ENCODE measurements at regions not wholly inside any gene's neighbourhood (a gene's known extent, or its start where the extent isn't known, plus 50 kb on each side); places are given as distances from the start of the nearest gene placed in this dataset.

GRCh38 chr12:85633491-85633890 lies 202.7 kb downstream of the RASSF9 start:
- Histone ChIP-seq H3K4me3 (ENCODE audit: low read depth, low read length) (no peak overlapping the region), H3K9me3 (ENCODE audit: control insufficient read depth, insufficient read depth, low read length) (no peaks in the 10 kb centered on the region), H3K36me3 (ENCODE audit: control insufficient read depth, insufficient read depth, low read length) (no peaks in the 10 kb centered on the region), H3K27me3 (ENCODE audit: control insufficient read depth, insufficient read depth, low read length) (no peaks in the 10 kb centered on the region), H3K4me1 (ENCODE audit: control insufficient read depth, insufficient read depth, low read length) (no peaks in the 10 kb centered on the region), H3K27ac (ENCODE audit: low read depth, low read length) (no peak overlapping the region), H3K9ac (ENCODE audit: low read depth, low read length) (no peak overlapping the region)

GRCh38 chr12:85639834-85640233 lies 196.4 kb downstream of the RASSF9 start:
- Histone ChIP-seq H3K4me1 (ENCODE audit: control insufficient read depth, insufficient read depth, low read length) (peaks cover 2% of the 10 kb centered on the region; the same call in 1 of the 2 replicates), H3K36me3 (ENCODE audit: control insufficient read depth, insufficient read depth, low read length) (no peaks in the 10 kb centered on the region), H3K27ac (ENCODE audit: low read depth, low read length) (no peak overlapping the region), H3K4me3 (ENCODE audit: low read depth, low read length) (no peak overlapping the region), H3K9ac (ENCODE audit: low read depth, low read length) (no peak overlapping the region), H3K9me3 (ENCODE audit: control insufficient read depth, insufficient read depth, low read length) (no peaks in the 10 kb centered on the region), H3K27me3 (ENCODE audit: control insufficient read depth, insufficient read depth, low read length) (no peaks in the 10 kb centered on the region)

- Histone ChIP-seq H3K9me3 (ENCODE audit: control insufficient read depth, insufficient read depth, low read length) (no peaks in the 10 kb centered on the region), H3K36me3 (ENCODE audit: control insufficient read depth, insufficient read depth, low read length) (no peaks in the 10 kb centered on the region), H3K4me3 (ENCODE audit: low read depth, low read length) (no peak overlapping the region), H3K4me1 (ENCODE audit: control insufficient read depth, insufficient read depth, low read length) (peaks cover 2% of the 10 kb centered on the region; the same call in 1 of the 2 replicates), H3K27me3 (ENCODE audit: control insufficient read depth, insufficient read depth, low read length) (no peaks in the 10 kb centered on the region), H3K9ac (ENCODE audit: low read depth, low read length) (no peak overlapping the region), H3K27ac (ENCODE audit: low read depth, low read length) (no peak overlapping the region)
Measured at GRCh38 chr12:85641796-85642195, 194.4 kb downstream of the RASSF9 start.

GRCh38 chr12:85642288-85642687 lies 193.9 kb downstream of the RASSF9 start:
- H3K4me3 ChIP-seq (ENCODE audit: low read depth, low read length) = no peak overlapping the region
- H3K27me3 ChIP-seq (ENCODE audit: control insufficient read depth, insufficient read depth, low read length) = no peaks in the 10 kb centered on the region
- no peaks in the 10 kb centered on the region for H3K9me3 ChIP-seq (ENCODE audit: control insufficient read depth, insufficient read depth, low read length)
- H3K4me1 ChIP-seq (ENCODE audit: control insufficient read depth, insufficient read depth, low read length) = peaks cover 2% of the 10 kb centered on the region
- no peak overlapping the region for H3K27ac ChIP-seq (ENCODE audit: low read depth, low read length)
- H3K9ac ChIP-seq (ENCODE audit: low read depth, low read length) = no peak overlapping the region
- H3K36me3 ChIP-seq (ENCODE audit: control insufficient read depth, insufficient read depth, low read length) = no peaks in the 10 kb centered on the region

- Histone ChIP-seq H3K27ac (ENCODE audit: low read depth, low read length) (no peak overlapping the region), H3K9ac (ENCODE audit: low read depth, low read length) (no peak overlapping the region), H3K9me3 (ENCODE audit: control insufficient read depth, insufficient read depth, low read length) (no peaks in the 10 kb centered on the region), H3K36me3 (ENCODE audit: control insufficient read depth, insufficient read depth, low read length) (no peaks in the 10 kb centered on the region), H3K4me3 (ENCODE audit: low read depth, low read length) (no peak overlapping the region), H3K4me1 (ENCODE audit: control insufficient read depth, insufficient read depth, low read length) (peaks cover 2% of the 10 kb centered on the region), H3K27me3 (ENCODE audit: control insufficient read depth, insufficient read depth, low read length) (no peaks in the 10 kb centered on the region)
Measured at GRCh38 chr12:85642808-85643207, 193.4 kb downstream of the RASSF9 start.

GRCh38 chr12:85644508-85644907 lies 191.7 kb downstream of the RASSF9 start:
- Histone ChIP-seq H3K4me3 (ENCODE audit: low read depth, low read length) (no peak overlapping the region), H3K36me3 (ENCODE audit: control insufficient read depth, insufficient read depth, low read length) (no peaks in the 10 kb centered on the region), H3K9ac (ENCODE audit: low read depth, low read length) (no peak overlapping the region), H3K27ac (ENCODE audit: low read depth, low read length) (no peak overlapping the region), H3K9me3 (ENCODE audit: control insufficient read depth, insufficient read depth, low read length) (no peaks in the 10 kb centered on the region), H3K27me3 (ENCODE audit: control insufficient read depth, insufficient read depth, low read length) (no peaks in the 10 kb centered on the region), H3K4me1 (ENCODE audit: control insufficient read depth, insufficient read depth, low read length) (peaks cover 14% of the 10 kb centered on the region)

- Histone ChIP-seq H3K27ac (ENCODE audit: low read depth, low read length) (no peak overlapping the region), H3K27me3 (ENCODE audit: control insufficient read depth, insufficient read depth, low read length) (no peaks in the 10 kb centered on the region), H3K4me3 (ENCODE audit: low read depth, low read length) (no peak overlapping the region), H3K36me3 (ENCODE audit: control insufficient read depth, insufficient read depth, low read length) (no peaks in the 10 kb centered on the region), H3K9ac (ENCODE audit: low read depth, low read length) (no peak overlapping the region), H3K9me3 (ENCODE audit: control insufficient read depth, insufficient read depth, low read length) (peaks cover 4% of the 10 kb centered on the region; the same call in 1 of the 2 replicates), H3K4me1 (ENCODE audit: control insufficient read depth, insufficient read depth, low read length) (peaks cover 10% of the 10 kb centered on the region)
Measured at GRCh38 chr12:85653731-85654455, 182.3 kb downstream of the RASSF9 start.

- no peak overlapping the region for H3K27ac ChIP-seq (ENCODE audit: low read depth, low read length)
- H3K9me3 ChIP-seq (ENCODE audit: control insufficient read depth, insufficient read depth, low read length) = peaks cover 4% of the 10 kb centered on the region; the same call in 1 of the 2 replicates
- H3K9ac ChIP-seq (ENCODE audit: low read depth, low read length) = no peak overlapping the region
- no peaks in the 10 kb centered on the region for H3K27me3 ChIP-seq (ENCODE audit: control insufficient read depth, insufficient read depth, low read length)
- no peaks in the 10 kb centered on the region for H3K36me3 ChIP-seq (ENCODE audit: control insufficient read depth, insufficient read depth, low read length)
- peaks cover 5% of the 10 kb centered on the region; the same call in 1 of the 2 replicates for H3K4me1 ChIP-seq (ENCODE audit: control insufficient read depth, insufficient read depth, low read length)
- H3K4me3 ChIP-seq (ENCODE audit: low read depth, low read length) = no peak overlapping the region
Measured at GRCh38 chr12:85654456-85654840, 181.8 kb downstream of the RASSF9 start.

GRCh38 chr12:85656561-85656960 lies 179.6 kb downstream of the RASSF9 start:
- Histone ChIP-seq H3K9ac (ENCODE audit: low read depth, low read length) (no peak overlapping the region), H3K27ac (ENCODE audit: low read depth, low read length) (no peak overlapping the region), H3K36me3 (ENCODE audit: control insufficient read depth, insufficient read depth, low read length) (no peaks in the 10 kb centered on the region), H3K4me1 (ENCODE audit: control insufficient read depth, insufficient read depth, low read length) (no peaks in the 10 kb centered on the region), H3K27me3 (ENCODE audit: control insufficient read depth, insufficient read depth, low read length) (no peaks in the 10 kb centered on the region), H3K9me3 (ENCODE audit: control insufficient read depth, insufficient read depth, low read length) (peaks cover 7% of the 10 kb centered on the region; the same call in 1 of the 2 replicates), H3K4me3 (ENCODE audit: low read depth, low read length) (no peak overlapping the region)

GRCh38 chr12:85657251-85657650 lies 179.0 kb downstream of the RASSF9 start:
- H3K4me3 ChIP-seq (ENCODE audit: low read depth, low read length) = no peak overlapping the region
- H3K27me3 ChIP-seq (ENCODE audit: control insufficient read depth, insufficient read depth, low read length) = no peaks in the 10 kb centered on the region
- no peak overlapping the region for H3K27ac ChIP-seq (ENCODE audit: low read depth, low read length)
- H3K9me3 ChIP-seq (ENCODE audit: control insufficient read depth, insufficient read depth, low read length) = peaks cover 7% of the 10 kb centered on the region; the same call in 1 of the 2 replicates
- no peak overlapping the region for H3K9ac ChIP-seq (ENCODE audit: low read depth, low read length)
- H3K36me3 ChIP-seq (ENCODE audit: control insufficient read depth, insufficient read depth, low read length) = no peaks in the 10 kb centered on the region
- no peaks in the 10 kb centered on the region for H3K4me1 ChIP-seq (ENCODE audit: control insufficient read depth, insufficient read depth, low read length)

GRCh38 chr12:85657836-85658630 lies 178.2 kb downstream of the RASSF9 start:
- H3K27ac ChIP-seq (ENCODE audit: low read depth, low read length) = no peak overlapping the region
- H3K36me3 ChIP-seq (ENCODE audit: control insufficient read depth, insufficient read depth, low read length) = no peaks in the 10 kb centered on the region
- peaks cover 7% of the 10 kb centered on the region; the same call in 1 of the 2 replicates for H3K9me3 ChIP-seq (ENCODE audit: control insufficient read depth, insufficient read depth, low read length)
- no peak overlapping the region for H3K4me3 ChIP-seq (ENCODE audit: low read depth, low read length)
- no peaks in the 10 kb centered on the region for H3K4me1 ChIP-seq (ENCODE audit: control insufficient read depth, insufficient read depth, low read length)
- no peaks in the 10 kb centered on the region for H3K27me3 ChIP-seq (ENCODE audit: control insufficient read depth, insufficient read depth, low read length)
- H3K9ac ChIP-seq (ENCODE audit: low read depth, low read length) = no peak overlapping the region
